GM12878 (cell line): ENCODE measurements at regions not wholly inside any gene's neighbourhood (a gene's known extent, or its start where the extent isn't known, plus 50 kb on each side); places are given as distances from the start of the nearest gene placed in this dataset.

Experiments
- BRCA1 ChIP-seq: IDR thresholded peaks from 2 replicates; pipeline ENCODE4 v1.6.1; 2011; ENCODE audit warnings: low read depth, low read length, improper control_type of control experiment
- CHD4 ChIP-seq: fragments of 200-600 bp; sonication (generic); IDR thresholded peaks from 2 replicates; pipeline ENCODE4 v1.6.1; 2016; ENCODE audit warnings: mild to moderate bottlenecking
- HDAC6 ChIP-seq: fragments of 200-600 bp; sonication (generic); IDR thresholded peaks from one replicate; pipeline ENCODE4 v1.8.0; 2017; ENCODE audit warnings: antibody characterized with exemption; ENCODE audit not compliant: unreplicated experiment
- NR2C2 ChIP-seq: IDR thresholded peaks from 2 replicates; pipeline ENCODE4 v1.6.1; 2011; ENCODE audit warnings: borderline replicate concordance, low read depth; ENCODE audit not compliant: control insufficient read depth, insufficient read length
- POLR2A ChIP-seq: IDR thresholded peaks from 2 replicates; pipeline ENCODE4 v1.6.1; 2011; ENCODE audit warnings: low read depth, mild to moderate bottlenecking, low read length
- POLR2AphosphoS5 ChIP-seq: IDR thresholded peaks from 2 replicates; pipeline ENCODE4 v1.6.1; 2011; ENCODE audit warnings: mild to moderate bottlenecking, low read length, inconsistent platforms
- SRF ChIP-seq, 2 experiments: IDR thresholded peaks; 2 replicates each; pipeline ENCODE4 v1.6.1; 2011; ENCODE audit warnings: low read depth in 2 of 2, low read length in 2 of 2, mild to moderate bottlenecking in 1 of 2, moderate library complexity in 1 of 2
- TCF7 ChIP-seq: IDR thresholded peaks from 2 replicates; pipeline ENCODE4 v1.6.1; 2014; ENCODE audit warnings: antibody characterized with exemption, borderline replicate concordance
- USF1 ChIP-seq: IDR thresholded peaks from 2 replicates; pipeline ENCODE4 v1.6.1; 2011; ENCODE audit warnings: borderline replicate concordance, low read depth, mild to moderate bottlenecking, moderate library complexity, mixed read lengths, low read length; ENCODE audit not compliant: insufficient read depth; ENCODE audit errors: extremely low read length
- USF2 ChIP-seq: IDR thresholded peaks from 2 replicates; pipeline ENCODE4 v1.6.1; 2011; ENCODE audit warnings: low read depth, low read length, improper control_type of control experiment, borderline replicate concordance
- TF ChIP-seq, protein P1 (sequence below), 3 experiments: IDR thresholded peaks in 2 of 3; conservative IDR thresholded peaks in 1 of 3; 2 replicates each; pipeline ENCODE4 v1.5.1; 2011; ENCODE audit warnings: low read depth in 3 of 3, low read length in 3 of 3, mild to moderate bottlenecking in 3 of 3, control low read depth in 2 of 3, moderate library complexity in 2 of 3, inconsistent platforms in 1 of 3, mixed read lengths in 1 of 3; ENCODE audit not compliant: control insufficient read depth in 2 of 3, insufficient read depth in 1 of 3; ENCODE audit errors: extremely low read depth in 1 of 3

DNA sequence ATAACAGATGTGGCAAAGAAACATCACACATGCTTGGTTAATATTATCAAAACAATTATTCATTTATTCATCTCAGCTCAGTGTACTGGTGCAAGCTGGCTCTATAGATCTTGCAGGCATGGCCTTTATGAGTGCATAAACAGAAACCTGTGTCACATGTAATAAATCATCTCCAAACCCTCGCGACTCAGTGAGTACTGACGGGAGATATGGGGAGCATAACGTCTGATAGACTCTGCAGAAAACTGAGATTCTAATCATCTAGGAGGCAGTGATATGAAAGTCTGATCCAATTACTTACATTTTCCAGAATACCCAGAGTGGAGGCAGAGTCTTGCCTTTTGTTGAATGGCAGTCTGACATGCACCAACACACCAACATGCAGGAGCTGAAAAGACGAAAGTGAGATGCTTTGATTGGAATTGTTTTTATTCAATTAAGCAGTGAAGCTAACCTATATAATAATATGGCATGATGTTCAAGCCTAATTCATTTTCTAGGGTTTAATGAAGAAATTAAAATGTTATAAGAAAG, 416.8 kb downstream of the RNF144A start:
- TF ChIP-seq HDAC6, result no peak
- no peak for TF ChIP-seq POLR2AphosphoS5
- TF ChIP-seq, protein P1, sequence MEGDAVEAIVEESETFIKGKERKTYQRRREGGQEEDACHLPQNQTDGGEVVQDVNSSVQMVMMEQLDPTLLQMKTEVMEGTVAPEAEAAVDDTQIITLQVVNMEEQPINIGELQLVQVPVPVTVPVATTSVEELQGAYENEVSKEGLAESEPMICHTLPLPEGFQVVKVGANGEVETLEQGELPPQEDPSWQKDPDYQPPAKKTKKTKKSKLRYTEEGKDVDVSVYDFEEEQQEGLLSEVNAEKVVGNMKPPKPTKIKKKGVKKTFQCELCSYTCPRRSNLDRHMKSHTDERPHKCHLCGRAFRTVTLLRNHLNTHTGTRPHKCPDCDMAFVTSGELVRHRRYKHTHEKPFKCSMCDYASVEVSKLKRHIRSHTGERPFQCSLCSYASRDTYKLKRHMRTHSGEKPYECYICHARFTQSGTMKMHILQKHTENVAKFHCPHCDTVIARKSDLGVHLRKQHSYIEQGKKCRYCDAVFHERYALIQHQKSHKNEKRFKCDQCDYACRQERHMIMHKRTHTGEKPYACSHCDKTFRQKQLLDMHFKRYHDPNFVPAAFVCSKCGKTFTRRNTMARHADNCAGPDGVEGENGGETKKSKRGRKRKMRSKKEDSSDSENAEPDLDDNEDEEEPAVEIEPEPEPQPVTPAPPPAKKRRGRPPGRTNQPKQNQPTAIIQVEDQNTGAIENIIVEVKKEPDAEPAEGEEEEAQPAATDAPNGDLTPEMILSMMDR (IDR thresholded peaks at IDR 0.05 in 2 of 3, conservative IDR thresholded peaks at IDR 0.05 in 1 of 3; ENCODE audit: control insufficient read depth in 2 of 3, extremely low read depth in 1 of 3, insufficient read depth in 1 of 3, low read depth in 3 of 3, low read length in 3 of 3), result no peak
- no peak for TF ChIP-seq CHD4
- no peak for TF ChIP-seq USF2
- TF ChIP-seq USF1, result no peak
- TF ChIP-seq NR2C2, result no peak
- TF ChIP-seq SRF (IDR thresholded peaks at IDR 0.05; ENCODE audit: low read depth in 2 of 2, low read length in 2 of 2), result no peak
- TF ChIP-seq TCF7, result no peak
- no peak for TF ChIP-seq BRCA1
- no peak for TF ChIP-seq POLR2A
